Upper lobe of left lung (tissue), 4 donors: ENCODE measurements at regions not wholly inside any gene's neighbourhood (a gene's known extent, or its start where the extent isn't known, plus 50 kb on each side); places are given as distances from the start of the nearest gene placed in this dataset.

Experiments
- CTCF ChIP-seq, 6 experiments: fragments of 450-650 bp in 4 of 6; fragments of 200-600 bp in 2 of 6; sonication (generic) in 2 of 6; IDR thresholded peaks; one replicate each; pipeline ENCODE4 v1.5.1; 2016 to 2019; ENCODE audit warnings: antibody characterized with exemption in 6 of 6
- POLR2A ChIP-seq, 4 donors: fragments of 450-650 bp; IDR thresholded peaks; one replicate each; pipeline ENCODE4 v1.5.1; 2016 to 2017; ENCODE audit warnings: antibody characterized with exemption in 4 of 4, mild to moderate bottlenecking in 2 of 4

GRCh38 chr20:58081846-58082245 is 146.6 kb downstream of the ANKRD60 start:
- TF ChIP-seq CTCF (IDR thresholded peaks at IDR 0.05), result no peak
- TF ChIP-seq POLR2A (IDR thresholded peaks at IDR 0.05), result no peak
